ENCODE measurements at regions not wholly inside any gene's neighbourhood (a gene's known extent, or its start where the extent isn't known, plus 50 kb on each side); places are given as distances from the start of the nearest gene placed in this dataset.

DNA sequence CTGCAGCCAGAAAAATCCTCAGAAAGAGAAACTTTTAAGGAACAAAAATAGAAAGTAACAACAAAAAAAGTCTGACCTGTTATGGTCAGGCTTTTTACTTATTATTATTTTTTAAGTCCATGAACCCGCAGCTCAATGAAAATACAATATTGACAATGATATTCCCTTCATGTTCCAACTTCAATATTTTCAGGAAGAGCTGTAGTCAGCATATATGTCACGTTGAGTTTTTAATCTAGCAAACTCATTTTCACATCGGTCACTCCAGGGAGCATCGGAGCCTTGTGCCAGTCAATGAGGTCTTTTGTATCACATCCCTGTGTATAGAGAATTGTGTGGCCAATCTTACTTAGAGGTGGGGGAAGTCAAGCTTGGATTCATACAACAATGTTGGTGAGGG, 568.4 kb upstream of the GCFC2 start:
- no peak for TF ChIP-seq RARB (CRISPR knock-in tag; IDR thresholded peaks at IDR 0.05)
- no peak for TF ChIP-seq ZFP30 (CRISPR knock-in tag; IDR thresholded peaks at IDR 0.05)
- no peak for ATAC-seq

DNA sequence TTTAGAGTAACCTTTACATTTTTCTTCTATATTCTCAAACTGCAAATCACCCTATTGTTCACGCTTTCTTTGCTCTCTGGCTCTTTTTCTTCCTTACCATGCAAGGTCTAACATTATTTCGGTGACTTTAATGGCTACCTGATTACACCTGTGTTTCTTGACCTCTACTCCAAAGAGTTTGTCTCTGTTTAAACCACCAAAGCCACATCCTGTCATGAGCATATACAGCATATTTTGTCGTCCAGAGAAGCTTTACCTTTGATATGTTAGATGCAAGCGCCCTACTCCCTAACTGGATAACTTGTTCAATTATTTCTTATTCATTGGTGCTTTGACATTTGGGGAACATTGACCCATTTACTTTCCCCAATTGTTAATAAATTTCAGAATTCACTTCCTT, 565.1 kb upstream of the GCFC2 start:
- no peak for ATAC-seq
- TF ChIP-seq ZFP30 (CRISPR knock-in tag; IDR thresholded peaks at IDR 0.05) (no peak), ZFP3 (CRISPR knock-in tag; IDR thresholded peaks at IDR 0.05) (no peak), SNAI2 (CRISPR knock-in tag; IDR thresholded peaks at IDR 0.05) (no peak), CSDC2 (CRISPR knock-in tag; IDR thresholded peaks at IDR 0.05) (no peak), ZC3H10 (CRISPR knock-in tag; IDR thresholded peaks at IDR 0.05) (no peak), PPARA (CRISPR knock-in tag; IDR thresholded peaks at IDR 0.05; ENCODE audit: borderline replicate concordance) (no peak), ESRRG (CRISPR knock-in tag; IDR thresholded peaks at IDR 0.05) (no peak), ARNTL (CRISPR knock-in tag; IDR thresholded peaks at IDR 0.05; ENCODE audit: borderline replicate concordance, low read depth) (no peak), OSR1 (CRISPR knock-in tag; IDR thresholded peaks at IDR 0.05) (no peak), ZNF565 (CRISPR knock-in tag; conservative IDR thresholded peaks at IDR 0.05; ENCODE audit: low read depth) (no peak), TCF4 (CRISPR knock-in tag; IDR thresholded peaks at IDR 0.05; ENCODE audit: borderline replicate concordance) (no peak)
- TF ChIP-seq, protein P1, sequence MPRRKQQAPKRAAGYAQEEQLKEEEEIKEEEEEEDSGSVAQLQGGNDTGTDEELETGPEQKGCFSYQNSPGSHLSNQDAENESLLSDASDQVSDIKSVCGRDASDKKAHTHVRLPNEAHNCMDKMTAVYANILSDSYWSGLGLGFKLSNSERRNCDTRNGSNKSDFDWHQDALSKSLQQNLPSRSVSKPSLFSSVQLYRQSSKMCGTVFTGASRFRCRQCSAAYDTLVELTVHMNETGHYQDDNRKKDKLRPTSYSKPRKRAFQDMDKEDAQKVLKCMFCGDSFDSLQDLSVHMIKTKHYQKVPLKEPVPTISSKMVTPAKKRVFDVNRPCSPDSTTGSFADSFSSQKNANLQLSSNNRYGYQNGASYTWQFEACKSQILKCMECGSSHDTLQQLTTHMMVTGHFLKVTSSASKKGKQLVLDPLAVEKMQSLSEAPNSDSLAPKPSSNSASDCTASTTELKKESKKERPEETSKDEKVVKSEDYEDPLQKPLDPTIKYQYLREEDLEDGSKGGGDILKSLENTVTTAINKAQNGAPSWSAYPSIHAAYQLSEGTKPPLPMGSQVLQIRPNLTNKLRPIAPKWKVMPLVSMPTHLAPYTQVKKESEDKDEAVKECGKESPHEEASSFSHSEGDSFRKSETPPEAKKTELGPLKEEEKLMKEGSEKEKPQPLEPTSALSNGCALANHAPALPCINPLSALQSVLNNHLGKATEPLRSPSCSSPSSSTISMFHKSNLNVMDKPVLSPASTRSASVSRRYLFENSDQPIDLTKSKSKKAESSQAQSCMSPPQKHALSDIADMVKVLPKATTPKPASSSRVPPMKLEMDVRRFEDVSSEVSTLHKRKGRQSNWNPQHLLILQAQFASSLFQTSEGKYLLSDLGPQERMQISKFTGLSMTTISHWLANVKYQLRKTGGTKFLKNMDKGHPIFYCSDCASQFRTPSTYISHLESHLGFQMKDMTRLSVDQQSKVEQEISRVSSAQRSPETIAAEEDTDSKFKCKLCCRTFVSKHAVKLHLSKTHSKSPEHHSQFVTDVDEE (CRISPR knock-in tag; IDR thresholded peaks at IDR 0.05): no peak
- TF ChIP-seq, protein P2, sequence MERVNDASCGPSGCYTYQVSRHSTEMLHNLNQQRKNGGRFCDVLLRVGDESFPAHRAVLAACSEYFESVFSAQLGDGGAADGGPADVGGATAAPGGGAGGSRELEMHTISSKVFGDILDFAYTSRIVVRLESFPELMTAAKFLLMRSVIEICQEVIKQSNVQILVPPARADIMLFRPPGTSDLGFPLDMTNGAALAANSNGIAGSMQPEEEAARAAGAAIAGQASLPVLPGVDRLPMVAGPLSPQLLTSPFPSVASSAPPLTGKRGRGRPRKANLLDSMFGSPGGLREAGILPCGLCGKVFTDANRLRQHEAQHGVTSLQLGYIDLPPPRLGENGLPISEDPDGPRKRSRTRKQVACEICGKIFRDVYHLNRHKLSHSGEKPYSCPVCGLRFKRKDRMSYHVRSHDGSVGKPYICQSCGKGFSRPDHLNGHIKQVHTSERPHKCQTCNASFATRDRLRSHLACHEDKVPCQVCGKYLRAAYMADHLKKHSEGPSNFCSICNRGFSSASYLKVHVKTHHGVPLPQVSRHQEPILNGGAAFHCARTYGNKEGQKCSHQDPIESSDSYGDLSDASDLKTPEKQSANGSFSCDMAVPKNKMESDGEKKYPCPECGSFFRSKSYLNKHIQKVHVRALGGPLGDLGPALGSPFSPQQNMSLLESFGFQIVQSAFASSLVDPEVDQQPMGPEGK (CRISPR knock-in tag; IDR thresholded peaks at IDR 0.05; ENCODE audit: borderline replicate concordance): no peak

DNA sequence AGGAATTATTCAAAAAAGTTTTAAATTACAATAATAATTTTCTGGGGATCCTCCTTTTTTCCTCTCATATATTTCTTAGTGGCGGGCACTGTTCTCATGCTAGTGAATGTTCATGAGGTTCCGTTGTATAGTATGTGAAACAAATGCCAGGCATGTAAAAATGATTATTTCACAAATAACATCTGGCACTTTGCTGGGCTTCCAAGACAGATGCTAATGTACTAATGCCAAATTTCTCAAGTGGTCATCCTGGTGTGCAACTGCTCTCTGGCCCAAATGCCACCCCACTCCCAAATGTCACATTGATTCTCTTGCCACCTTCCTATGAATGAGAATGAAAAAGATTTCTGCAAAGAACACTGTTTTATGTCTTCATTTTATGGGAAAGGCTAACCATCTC, 564.0 kb upstream of the GCFC2 start:
- ATAC-seq: no peak
- TF ChIP-seq, protein P1 (CRISPR knock-in tag; IDR thresholded peaks at IDR 0.05): no peak
- TF ChIP-seq ISL1 (CRISPR knock-in tag; IDR thresholded peaks at IDR 0.05) (no peak), ZC3H10 (CRISPR knock-in tag; IDR thresholded peaks at IDR 0.05) (no peak), GLIS3 (CRISPR knock-in tag; IDR thresholded peaks at IDR 0.05) (no peak), ARNTL (CRISPR knock-in tag; IDR thresholded peaks at IDR 0.05; ENCODE audit: borderline replicate concordance, low read depth) (no peak)
- TF ChIP-seq, protein P2 (CRISPR knock-in tag; IDR thresholded peaks at IDR 0.05; ENCODE audit: borderline replicate concordance): no peak

DNA sequence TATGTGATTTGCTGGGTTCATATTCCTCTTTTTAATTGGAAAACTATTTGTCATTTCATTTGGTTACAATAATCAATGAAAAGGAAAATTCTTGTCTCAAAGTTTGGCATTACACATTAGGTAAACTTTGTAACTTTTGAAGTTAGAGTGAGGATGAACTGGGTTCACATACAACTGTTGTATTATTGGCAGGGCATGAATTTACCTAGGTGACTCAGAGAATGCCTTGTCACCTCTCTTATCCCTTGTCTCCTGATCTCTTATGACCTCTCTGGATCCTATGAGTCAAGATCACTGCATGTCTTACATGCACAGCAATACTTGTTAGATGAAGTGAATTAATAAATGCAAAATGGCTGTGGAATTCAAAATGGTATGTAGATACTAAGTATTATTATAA, 563.4 kb upstream of the GCFC2 start:
- ATAC-seq: no peak
- TF ChIP-seq, protein P3, sequence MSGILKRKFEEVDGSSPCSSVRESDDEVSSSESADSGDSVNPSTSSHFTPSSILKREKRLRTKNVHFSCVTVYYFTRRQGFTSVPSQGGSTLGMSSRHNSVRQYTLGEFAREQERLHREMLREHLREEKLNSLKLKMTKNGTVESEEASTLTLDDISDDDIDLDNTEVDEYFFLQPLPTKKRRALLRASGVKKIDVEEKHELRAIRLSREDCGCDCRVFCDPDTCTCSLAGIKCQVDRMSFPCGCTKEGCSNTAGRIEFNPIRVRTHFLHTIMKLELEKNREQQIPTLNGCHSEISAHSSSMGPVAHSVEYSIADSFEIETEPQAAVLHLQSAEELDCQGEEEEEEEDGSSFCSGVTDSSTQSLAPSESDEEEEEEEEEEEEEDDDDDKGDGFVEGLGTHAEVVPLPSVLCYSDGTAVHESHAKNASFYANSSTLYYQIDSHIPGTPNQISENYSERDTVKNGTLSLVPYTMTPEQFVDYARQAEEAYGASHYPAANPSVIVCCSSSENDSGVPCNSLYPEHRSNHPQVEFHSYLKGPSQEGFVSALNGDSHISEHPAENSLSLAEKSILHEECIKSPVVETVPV (CRISPR knock-in tag; IDR thresholded peaks at IDR 0.05): no peak
- TF ChIP-seq, protein P1 (CRISPR knock-in tag; IDR thresholded peaks at IDR 0.05): no peak
- no peak for TF ChIP-seq TCF4 (CRISPR knock-in tag; IDR thresholded peaks at IDR 0.05; ENCODE audit: borderline replicate concordance)
- no peak for TF ChIP-seq ZNF70 (CRISPR knock-in tag; IDR thresholded peaks at IDR 0.05)
- no peak for TF ChIP-seq OSR1 (CRISPR knock-in tag; IDR thresholded peaks at IDR 0.05)
- no peak for TF ChIP-seq ISL1 (CRISPR knock-in tag; IDR thresholded peaks at IDR 0.05)
- TF ChIP-seq ZNF8 (CRISPR knock-in tag; IDR thresholded peaks at IDR 0.05): no peak
- TF ChIP-seq ZFP3 (CRISPR knock-in tag; IDR thresholded peaks at IDR 0.05): no peak
- TF ChIP-seq ZC3H10 (CRISPR knock-in tag; IDR thresholded peaks at IDR 0.05): no peak
- TF ChIP-seq TOX (CRISPR knock-in tag; IDR thresholded peaks at IDR 0.05; ENCODE audit: borderline replicate concordance): no peak
- TF ChIP-seq, protein P4, sequence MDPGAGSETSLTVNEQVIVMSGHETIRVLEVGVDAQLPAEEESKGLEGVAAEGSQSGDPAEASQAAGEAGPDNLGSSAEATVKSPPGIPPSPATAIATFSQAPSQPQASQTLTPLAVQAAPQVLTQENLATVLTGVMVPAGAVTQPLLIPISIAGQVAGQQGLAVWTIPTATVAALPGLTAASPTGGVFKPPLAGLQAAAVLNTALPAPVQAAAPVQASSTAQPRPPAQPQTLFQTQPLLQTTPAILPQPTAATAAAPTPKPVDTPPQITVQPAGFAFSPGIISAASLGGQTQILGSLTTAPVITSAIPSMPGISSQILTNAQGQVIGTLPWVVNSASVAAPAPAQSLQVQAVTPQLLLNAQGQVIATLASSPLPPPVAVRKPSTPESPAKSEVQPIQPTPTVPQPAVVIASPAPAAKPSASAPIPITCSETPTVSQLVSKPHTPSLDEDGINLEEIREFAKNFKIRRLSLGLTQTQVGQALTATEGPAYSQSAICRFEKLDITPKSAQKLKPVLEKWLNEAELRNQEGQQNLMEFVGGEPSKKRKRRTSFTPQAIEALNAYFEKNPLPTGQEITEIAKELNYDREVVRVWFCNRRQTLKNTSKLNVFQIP (CRISPR knock-in tag; IDR thresholded peaks at IDR 0.05; ENCODE audit: borderline replicate concordance, low read depth): no peak

Measured in SK-N-SH treated with all-trans-retinoic acid at 6 μM for 48 hours (cell line).